GM13976 (cell line): ENCODE measurements at regions not wholly inside any gene's neighbourhood (a gene's known extent, or its start where the extent isn't known, plus 50 kb on each side); places are given as distances from the start of the nearest gene placed in this dataset.
"Not testable (repeated sequence)": the region's sequence is repeated elsewhere in the genome, so short reads cannot be mapped to it uniquely, and the experiment has no call there.

Experiments used
- DNase-seq: peaks from one replicate; pipeline ENCODE4 v3.0.0; 2012; ENCODE audit warnings: low spot score
- in situ Hi-C: fragments of 300-500 bp; cut with MboI; formaldehyde crosslinking; loops from one replicate; pipeline ENCODE4 v1.12.0; 2022; ENCODE audit warnings: low sequenced_read_pairs, mixed read lengths, inconsistent platforms; ENCODE audit not compliant: unreplicated experiment
- TF ChIP-seq, protein P1 (sequence below): IDR thresholded peaks from 2 replicates; pipeline ENCODE4 v1.5.1; 2012; ENCODE audit warnings: borderline replicate concordance, mild to moderate bottlenecking; ENCODE audit not compliant: insufficient read depth; ENCODE audit errors: extremely low read depth, missing control alignments, control extremely low read depth

DNA sequence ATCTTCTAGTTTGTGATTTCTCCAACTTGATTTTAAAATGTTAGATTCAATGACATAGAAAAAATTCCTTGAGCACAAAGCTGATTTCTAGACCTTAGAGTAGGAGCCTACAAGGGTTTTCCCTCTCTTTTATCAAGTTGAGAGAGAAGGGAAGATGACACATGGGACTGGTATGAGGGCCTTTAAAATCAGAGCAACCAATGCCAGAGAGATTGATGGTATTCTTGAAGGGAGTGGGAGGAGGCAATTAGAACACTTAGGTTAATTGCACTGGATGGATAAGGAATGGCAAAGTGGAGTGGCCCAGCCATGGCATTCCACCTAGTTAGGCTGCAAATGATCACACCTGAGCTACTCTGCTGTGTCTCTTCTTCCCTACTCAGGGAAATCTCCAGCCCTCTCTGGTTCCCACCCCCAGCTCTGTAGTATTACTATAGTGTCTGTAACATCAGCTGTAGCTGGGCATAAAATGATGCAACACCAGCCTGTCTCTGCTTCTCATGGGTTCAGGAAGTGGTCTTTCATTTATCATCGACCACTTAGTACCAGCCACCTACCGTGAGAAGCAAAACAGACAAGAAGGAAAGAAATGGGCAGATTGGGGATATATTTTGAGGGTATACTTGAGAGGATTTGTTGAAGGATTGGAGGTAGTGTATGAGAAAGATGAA, 333.6 kb downstream of the DLEU7 start:
- no peak for DNase-seq
- TF ChIP-seq, protein P1, sequence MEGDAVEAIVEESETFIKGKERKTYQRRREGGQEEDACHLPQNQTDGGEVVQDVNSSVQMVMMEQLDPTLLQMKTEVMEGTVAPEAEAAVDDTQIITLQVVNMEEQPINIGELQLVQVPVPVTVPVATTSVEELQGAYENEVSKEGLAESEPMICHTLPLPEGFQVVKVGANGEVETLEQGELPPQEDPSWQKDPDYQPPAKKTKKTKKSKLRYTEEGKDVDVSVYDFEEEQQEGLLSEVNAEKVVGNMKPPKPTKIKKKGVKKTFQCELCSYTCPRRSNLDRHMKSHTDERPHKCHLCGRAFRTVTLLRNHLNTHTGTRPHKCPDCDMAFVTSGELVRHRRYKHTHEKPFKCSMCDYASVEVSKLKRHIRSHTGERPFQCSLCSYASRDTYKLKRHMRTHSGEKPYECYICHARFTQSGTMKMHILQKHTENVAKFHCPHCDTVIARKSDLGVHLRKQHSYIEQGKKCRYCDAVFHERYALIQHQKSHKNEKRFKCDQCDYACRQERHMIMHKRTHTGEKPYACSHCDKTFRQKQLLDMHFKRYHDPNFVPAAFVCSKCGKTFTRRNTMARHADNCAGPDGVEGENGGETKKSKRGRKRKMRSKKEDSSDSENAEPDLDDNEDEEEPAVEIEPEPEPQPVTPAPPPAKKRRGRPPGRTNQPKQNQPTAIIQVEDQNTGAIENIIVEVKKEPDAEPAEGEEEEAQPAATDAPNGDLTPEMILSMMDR = no peak
- in situ Hi-C loops = no loop called here

DNA sequence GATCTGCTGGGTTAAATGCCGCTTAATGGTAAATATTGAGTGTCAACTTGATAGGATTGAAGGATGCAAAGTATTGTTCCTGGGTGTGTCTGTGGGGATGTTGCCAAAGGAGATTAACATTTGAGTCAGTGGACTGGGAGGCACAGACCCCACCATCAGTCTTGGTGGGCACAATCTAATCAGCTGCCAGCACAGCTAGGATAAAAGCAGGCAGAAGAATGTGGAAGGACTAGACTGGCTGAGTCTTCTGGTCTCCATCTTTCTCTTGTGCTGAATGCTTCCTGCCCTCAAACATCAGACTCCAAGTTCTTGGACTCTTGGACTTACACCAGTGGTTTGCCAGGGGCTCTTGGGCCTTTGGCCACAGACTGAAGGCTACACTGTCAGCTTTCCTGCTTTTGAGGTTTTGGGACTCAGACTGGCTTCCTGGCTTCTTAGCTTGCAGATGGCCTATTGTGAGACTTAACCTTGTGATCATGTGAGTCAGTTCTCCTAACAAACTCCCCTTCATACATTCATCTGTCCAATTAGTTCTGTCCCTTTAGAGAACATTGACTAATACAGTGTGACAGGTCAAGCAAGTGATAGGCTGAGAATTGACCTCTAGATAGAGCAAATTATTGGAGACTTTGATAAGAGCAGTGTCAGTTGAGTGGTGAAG, 332.5 kb downstream of the DLEU7 start:
- in situ Hi-C loops = not testable (repeated sequence)

GRCh38 chr13:50511877-50512341, 331.6 kb downstream of the DLEU7 start:
- TF ChIP-seq, protein P1 = no peak
- in situ Hi-C loops = no loop called here
- DNase-seq = no peak

More for the DNA sequence above, 332.5 kb downstream of the DLEU7 start:
- not testable (repeated sequence) for DNase-seq

DNA sequence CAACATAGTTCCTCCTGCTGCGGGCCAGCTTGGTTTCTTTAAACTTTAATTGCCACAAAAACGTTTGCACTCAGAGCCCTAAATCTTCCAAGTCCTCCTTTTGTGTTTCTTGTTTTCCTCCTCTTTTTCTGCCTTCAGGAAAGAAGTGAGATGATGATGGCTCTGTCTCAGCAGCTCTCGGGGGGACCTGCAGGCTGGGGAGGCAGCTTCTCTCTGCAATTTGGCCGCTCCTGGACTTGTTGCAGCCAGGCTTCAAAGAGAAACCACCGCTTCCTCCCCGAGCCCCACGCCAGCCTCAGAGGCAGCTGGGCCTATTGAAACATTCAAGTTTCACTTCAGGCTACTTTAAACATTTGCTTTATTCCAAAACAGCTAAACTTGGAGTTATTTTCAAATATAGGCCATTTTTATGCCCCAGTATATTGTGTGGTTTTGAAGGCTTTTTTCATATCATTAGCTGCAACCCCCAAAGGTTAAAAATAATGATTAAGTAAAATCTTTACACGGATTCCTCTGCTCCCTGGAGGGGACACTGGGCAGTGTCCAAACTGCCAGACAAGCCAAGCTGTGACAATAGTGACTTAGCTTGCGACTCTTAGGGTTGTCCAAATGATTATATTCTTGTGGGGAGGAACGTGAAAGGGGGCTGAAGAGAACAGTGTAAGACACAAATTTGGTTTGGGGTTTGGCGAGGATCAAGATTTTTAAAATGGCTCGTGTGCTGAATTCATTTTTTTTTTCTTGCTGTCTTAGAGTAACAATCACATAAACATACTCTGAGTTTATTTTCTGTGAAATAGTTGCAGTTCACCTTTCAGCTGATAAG, 330.8 kb downstream of the DLEU7 start:
- in situ Hi-C loops = no loop called here
- TF ChIP-seq, protein P1 = no peak
- peak; percentile 59 for DNase-seq

DNA sequence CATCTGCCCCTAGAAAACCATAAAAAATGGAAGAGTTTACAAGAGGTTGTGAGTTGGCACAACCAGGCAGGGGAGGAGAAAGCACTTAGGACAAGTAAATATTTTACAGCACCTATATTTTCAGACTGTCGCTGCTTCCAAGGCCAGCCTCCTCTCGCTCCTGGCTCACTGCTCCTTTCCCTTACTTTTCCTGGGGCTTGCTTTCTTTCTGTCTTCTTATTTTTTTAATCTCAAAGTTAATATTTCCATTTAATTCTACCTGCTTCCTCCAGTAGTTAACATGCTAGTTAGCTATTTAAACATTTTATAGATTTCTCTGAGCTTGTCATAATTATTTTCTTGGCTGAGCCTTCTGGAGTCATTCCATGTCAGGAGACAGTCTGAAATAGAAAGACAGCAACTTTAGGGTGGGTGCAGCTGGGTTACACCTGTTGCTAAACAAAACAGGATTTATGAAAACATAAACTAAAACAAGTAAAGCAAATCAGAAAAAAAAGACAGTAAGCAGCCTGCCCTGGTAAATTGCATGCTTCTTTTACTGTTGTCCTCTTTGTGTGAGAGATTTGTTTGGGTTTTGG, 330.1 kb downstream of the DLEU7 start:
- TF ChIP-seq, protein P1 = no peak
- in situ Hi-C loops = no loop called here
- no peak for DNase-seq

GRCh38 chr13:50514249-50514648, 329.2 kb downstream of the DLEU7 start:
- in situ Hi-C loops = no loop called here

More at GRCh38 chr13:50514249-50514648, 329.2 kb downstream of the DLEU7 start:
- DNase-seq = no peak
- TF ChIP-seq, protein P1 = no peak
